GM19463 (cell line): ENCODE measurements at regions not wholly inside any gene's neighbourhood (a gene's known extent, or its start where the extent isn't known, plus 50 kb on each side); places are given as distances from the start of the nearest gene placed in this dataset.

Experiments
- ATAC-seq: cut with Tn5 transposase; IDR thresholded peaks from one replicate; pipeline ENCODE4 v1.9.1; 2021; ENCODE audit warnings: mild to moderate bottlenecking, moderate library complexity; ENCODE audit not compliant: unreplicated experiment

- no peak for ATAC-seq
These were observed 102.9 kb upstream of the EPB41L3 start for GRCh38 chr18:5646739-5647138.

- no peak for ATAC-seq
These were observed 99.5 kb upstream of the EPB41L3 start for GRCh38 chr18:5643288-5643687.

- ATAC-seq: no peak
These were observed 97.1 kb upstream of the EPB41L3 start for GRCh38 chr18:5640939-5641338.

- no peak for ATAC-seq
These were observed 95.3 kb upstream of the EPB41L3 start for GRCh38 chr18:5639131-5639530.

- ATAC-seq: no peak
These were observed 88.2 kb upstream of the EPB41L3 start for GRCh38 chr18:5632041-5632440.

- ATAC-seq: no peak
These were observed 87.2 kb upstream of the EPB41L3 start for GRCh38 chr18:5630900-5631413.

GRCh38 chr18:5630057-5630899 lies 86.5 kb upstream of the EPB41L3 start:
- peak; percentile 77 for ATAC-seq

GRCh38 chr18:5628512-5629255 lies 84.9 kb upstream of the EPB41L3 start:
- no peak for ATAC-seq

GRCh38 chr18:5627776-5628511 lies 84.1 kb upstream of the EPB41L3 start:
- ATAC-seq: no peak

- ATAC-seq: no peak
These were observed 82.5 kb upstream of the EPB41L3 start for GRCh38 chr18:5626130-5626880.

- no peak for ATAC-seq
These were observed 81.3 kb upstream of the EPB41L3 start for GRCh38 chr18:5625076-5625475.

- no peak for ATAC-seq
These were observed 79.1 kb upstream of the EPB41L3 start for GRCh38 chr18:5622905-5623304.

GRCh38 chr18:5620289-5620688 lies 76.5 kb upstream of the EPB41L3 start:
- no peak for ATAC-seq

- no peak for ATAC-seq
These were observed 75.6 kb upstream of the EPB41L3 start for GRCh38 chr18:5619376-5619775.

GRCh38 chr18:5618047-5618688 lies 74.4 kb upstream of the EPB41L3 start:
- no peak for ATAC-seq

GRCh38 chr18:5611221-5611620 lies 67.4 kb upstream of the EPB41L3 start:
- no peak for ATAC-seq

- ATAC-seq: no peak
These were observed 65.0 kb upstream of the EPB41L3 start for GRCh38 chr18:5608846-5609245.

- ATAC-seq: no peak
These were observed 63.2 kb upstream of the EPB41L3 start for GRCh38 chr18:5606951-5607350.

- ATAC-seq: no peak
These were observed 61.0 kb upstream of the EPB41L3 start for GRCh38 chr18:5604778-5605177.

- no peak for ATAC-seq
These were observed 59.4 kb upstream of the EPB41L3 start for GRCh38 chr18:5603153-5603552.
